ENCODE measurements at regions not wholly inside any gene's neighbourhood (a gene's known extent, or its start where the extent isn't known, plus 50 kb on each side); places are given as distances from the start of the nearest gene placed in this dataset.

DNA sequence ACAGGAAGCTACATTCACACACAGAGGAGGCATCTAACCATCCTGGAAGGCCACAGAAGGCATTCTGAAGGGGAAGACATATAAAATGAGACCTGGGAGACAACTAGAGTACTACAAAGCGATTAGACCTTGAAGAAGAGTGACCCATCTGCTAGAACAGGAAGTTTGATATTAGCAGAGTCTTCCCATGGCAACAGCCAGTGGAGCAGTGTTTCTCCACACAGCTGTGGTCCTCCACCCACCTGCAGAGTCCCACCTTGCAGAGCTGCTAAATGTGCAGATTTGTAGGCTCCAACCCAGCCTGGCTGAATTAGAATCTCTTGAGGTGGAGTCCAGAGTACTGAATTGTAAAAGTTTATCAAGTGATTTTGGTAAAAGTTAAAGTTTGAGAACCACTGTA, 267.0 kb downstream of the CETN3 start:
- H3K36me3 ChIP-seq = no peaks in the 10 kb centered on the region
- no peak overlapping the region for H3K27ac ChIP-seq
- intact Hi-C loops (cut with DNase I) = no loop called here
- no peaks in the 10 kb centered on the region for H3K9me3 ChIP-seq
- DNase-seq (ENCODE audit: extremely low spot score in 2 of 2) = no peak
- no peaks in the 10 kb centered on the region for H3K4me1 ChIP-seq
- TF ChIP-seq POLR2A (IDR thresholded peaks at IDR 0.05) (no peak), POLR2AphosphoS5 (IDR thresholded peaks at IDR 0.05; ENCODE audit: insufficient read depth in 1 of 2, low read depth in 1 of 2) (no peak)
- TF ChIP-seq, protein P1, sequence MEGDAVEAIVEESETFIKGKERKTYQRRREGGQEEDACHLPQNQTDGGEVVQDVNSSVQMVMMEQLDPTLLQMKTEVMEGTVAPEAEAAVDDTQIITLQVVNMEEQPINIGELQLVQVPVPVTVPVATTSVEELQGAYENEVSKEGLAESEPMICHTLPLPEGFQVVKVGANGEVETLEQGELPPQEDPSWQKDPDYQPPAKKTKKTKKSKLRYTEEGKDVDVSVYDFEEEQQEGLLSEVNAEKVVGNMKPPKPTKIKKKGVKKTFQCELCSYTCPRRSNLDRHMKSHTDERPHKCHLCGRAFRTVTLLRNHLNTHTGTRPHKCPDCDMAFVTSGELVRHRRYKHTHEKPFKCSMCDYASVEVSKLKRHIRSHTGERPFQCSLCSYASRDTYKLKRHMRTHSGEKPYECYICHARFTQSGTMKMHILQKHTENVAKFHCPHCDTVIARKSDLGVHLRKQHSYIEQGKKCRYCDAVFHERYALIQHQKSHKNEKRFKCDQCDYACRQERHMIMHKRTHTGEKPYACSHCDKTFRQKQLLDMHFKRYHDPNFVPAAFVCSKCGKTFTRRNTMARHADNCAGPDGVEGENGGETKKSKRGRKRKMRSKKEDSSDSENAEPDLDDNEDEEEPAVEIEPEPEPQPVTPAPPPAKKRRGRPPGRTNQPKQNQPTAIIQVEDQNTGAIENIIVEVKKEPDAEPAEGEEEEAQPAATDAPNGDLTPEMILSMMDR (IDR thresholded peaks at IDR 0.05) = no peak
- H3K27me3 ChIP-seq = no peaks in the 10 kb centered on the region
- H3K4me3 ChIP-seq = no peak overlapping the region

- H3K27ac ChIP-seq = no peak overlapping the region
- no peak for DNase-seq (ENCODE audit: extremely low spot score in 2 of 2)
- H3K4me3 ChIP-seq = no peak overlapping the region
- no peaks in the 10 kb centered on the region for H3K4me1 ChIP-seq
- H3K27me3 ChIP-seq = no peaks in the 10 kb centered on the region
- no peaks in the 10 kb centered on the region for H3K36me3 ChIP-seq
- no peaks in the 10 kb centered on the region for H3K9me3 ChIP-seq
- intact Hi-C loops (cut with DNase I) = no loop called here
- TF ChIP-seq, protein P1 (IDR thresholded peaks at IDR 0.05) = no peak
- TF ChIP-seq POLR2AphosphoS5 (IDR thresholded peaks at IDR 0.05; ENCODE audit: insufficient read depth in 1 of 2, low read depth in 1 of 2) = no peak
- TF ChIP-seq POLR2A (IDR thresholded peaks at IDR 0.05) = no peak
These were observed 267.6 kb downstream of the CETN3 start for GRCh38 chr5:90141984-90142383.

- DNase-seq (ENCODE audit: extremely low spot score in 2 of 2) = no peak
- Histone ChIP-seq H3K27me3 (no peaks in the 10 kb centered on the region), H3K27ac (no peak overlapping the region), H3K4me3 (no peak overlapping the region), H3K4me1 (no peaks in the 10 kb centered on the region), H3K36me3 (no peaks in the 10 kb centered on the region), H3K9me3 (no peaks in the 10 kb centered on the region)
- intact Hi-C loops (cut with DNase I) = no loop called here
- no peak for TF ChIP-seq POLR2AphosphoS5 (IDR thresholded peaks at IDR 0.05; ENCODE audit: insufficient read depth in 1 of 2, low read depth in 1 of 2)
- TF ChIP-seq POLR2A (IDR thresholded peaks at IDR 0.05) = no peak
- TF ChIP-seq, protein P1 (IDR thresholded peaks at IDR 0.05) = no peak
These were observed 272.5 kb downstream of the CETN3 start for GRCh38 chr5:90136952-90137528.

GRCh38 chr5:90135779-90136378, 273.7 kb downstream of the CETN3 start:
- no peaks in the 10 kb centered on the region for H3K36me3 ChIP-seq
- DNase-seq (ENCODE audit: extremely low spot score in 2 of 2) = no peak
- TF ChIP-seq, protein P1 (IDR thresholded peaks at IDR 0.05) = no peak
- TF ChIP-seq POLR2A (IDR thresholded peaks at IDR 0.05) = no peak
- TF ChIP-seq POLR2AphosphoS5 (IDR thresholded peaks at IDR 0.05; ENCODE audit: insufficient read depth in 1 of 2, low read depth in 1 of 2) = no peak
- no peaks in the 10 kb centered on the region for H3K9me3 ChIP-seq
- intact Hi-C loops (cut with DNase I) = loop anchor here (2.0 kb wide), 1 partner anchor 63 kb away; no protein-coding TSS in a partner anchor
- H3K27ac ChIP-seq = peak overlapping the region; percentile 8
- no peak overlapping the region for H3K4me3 ChIP-seq
- no peaks in the 10 kb centered on the region for H3K4me1 ChIP-seq
- no peaks in the 10 kb centered on the region for H3K27me3 ChIP-seq

DNA sequence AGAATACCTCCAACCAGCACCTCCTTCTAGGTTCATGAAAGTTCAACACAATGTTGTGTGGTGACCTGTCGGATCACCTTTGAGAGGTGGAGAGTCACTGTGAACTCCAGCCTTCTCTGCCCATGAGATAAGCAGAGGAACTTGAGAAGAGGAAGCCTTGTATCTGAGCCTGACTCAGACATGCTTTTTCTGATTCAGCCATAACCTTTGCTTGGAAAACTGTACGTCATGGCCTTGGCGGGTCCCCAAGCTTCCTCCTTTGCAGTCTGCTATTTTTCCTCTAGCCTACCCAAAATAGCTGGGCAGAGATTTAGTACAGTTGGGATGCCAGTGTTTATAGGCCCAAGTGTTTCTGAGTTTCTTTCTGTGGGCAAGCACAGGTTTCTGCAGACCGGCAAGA, 274.7 kb downstream of the CETN3 start:
- H3K9me3 ChIP-seq = no peaks in the 10 kb centered on the region
- DNase-seq (ENCODE audit: extremely low spot score in 2 of 2) = no peak
- no peak overlapping the region for H3K27ac ChIP-seq
- no peak overlapping the region for H3K4me3 ChIP-seq
- peak in 1 of 2 donors; percentile 27 for TF ChIP-seq POLR2AphosphoS5 (IDR thresholded peaks at IDR 0.05; ENCODE audit: insufficient read depth in 1 of 2, low read depth in 1 of 2)
- TF ChIP-seq, protein P1 (IDR thresholded peaks at IDR 0.05) = no peak
- intact Hi-C loops (cut with DNase I) = loop anchor here (2.0 kb wide), 1 partner anchor 62 kb away; no protein-coding TSS in a partner anchor
- no peaks in the 10 kb centered on the region for H3K27me3 ChIP-seq
- no peaks in the 10 kb centered on the region for H3K36me3 ChIP-seq
- no peaks in the 10 kb centered on the region for H3K4me1 ChIP-seq
